ENCODE measurements at regions not wholly inside any gene's neighbourhood (a gene's known extent, or its start where the extent isn't known, plus 50 kb on each side); places are given as distances from the start of the nearest gene placed in this dataset.

DNA sequence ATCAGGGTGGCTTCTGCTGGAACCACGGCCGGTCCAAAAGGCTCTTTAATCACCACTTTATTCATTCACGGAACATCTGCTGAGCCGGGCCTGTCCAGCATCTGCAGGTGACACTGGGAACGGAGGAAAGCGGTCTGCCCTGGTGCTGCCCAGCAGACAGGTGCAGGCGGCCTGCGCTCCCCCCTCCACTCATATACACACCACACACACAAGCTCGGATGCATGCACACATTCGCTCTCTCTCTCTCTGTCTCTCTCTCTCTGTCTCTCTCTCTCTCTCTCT lies 736.9 kb downstream of the BRD1 start:
- TF ChIP-seq, protein P1, sequence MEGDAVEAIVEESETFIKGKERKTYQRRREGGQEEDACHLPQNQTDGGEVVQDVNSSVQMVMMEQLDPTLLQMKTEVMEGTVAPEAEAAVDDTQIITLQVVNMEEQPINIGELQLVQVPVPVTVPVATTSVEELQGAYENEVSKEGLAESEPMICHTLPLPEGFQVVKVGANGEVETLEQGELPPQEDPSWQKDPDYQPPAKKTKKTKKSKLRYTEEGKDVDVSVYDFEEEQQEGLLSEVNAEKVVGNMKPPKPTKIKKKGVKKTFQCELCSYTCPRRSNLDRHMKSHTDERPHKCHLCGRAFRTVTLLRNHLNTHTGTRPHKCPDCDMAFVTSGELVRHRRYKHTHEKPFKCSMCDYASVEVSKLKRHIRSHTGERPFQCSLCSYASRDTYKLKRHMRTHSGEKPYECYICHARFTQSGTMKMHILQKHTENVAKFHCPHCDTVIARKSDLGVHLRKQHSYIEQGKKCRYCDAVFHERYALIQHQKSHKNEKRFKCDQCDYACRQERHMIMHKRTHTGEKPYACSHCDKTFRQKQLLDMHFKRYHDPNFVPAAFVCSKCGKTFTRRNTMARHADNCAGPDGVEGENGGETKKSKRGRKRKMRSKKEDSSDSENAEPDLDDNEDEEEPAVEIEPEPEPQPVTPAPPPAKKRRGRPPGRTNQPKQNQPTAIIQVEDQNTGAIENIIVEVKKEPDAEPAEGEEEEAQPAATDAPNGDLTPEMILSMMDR (IDR thresholded peaks at IDR 0.05; ENCODE audit: low read depth, low read length) = no peak
- DNase-seq (ENCODE audit: extremely low read depth, low read depth) = no peak

DNA sequence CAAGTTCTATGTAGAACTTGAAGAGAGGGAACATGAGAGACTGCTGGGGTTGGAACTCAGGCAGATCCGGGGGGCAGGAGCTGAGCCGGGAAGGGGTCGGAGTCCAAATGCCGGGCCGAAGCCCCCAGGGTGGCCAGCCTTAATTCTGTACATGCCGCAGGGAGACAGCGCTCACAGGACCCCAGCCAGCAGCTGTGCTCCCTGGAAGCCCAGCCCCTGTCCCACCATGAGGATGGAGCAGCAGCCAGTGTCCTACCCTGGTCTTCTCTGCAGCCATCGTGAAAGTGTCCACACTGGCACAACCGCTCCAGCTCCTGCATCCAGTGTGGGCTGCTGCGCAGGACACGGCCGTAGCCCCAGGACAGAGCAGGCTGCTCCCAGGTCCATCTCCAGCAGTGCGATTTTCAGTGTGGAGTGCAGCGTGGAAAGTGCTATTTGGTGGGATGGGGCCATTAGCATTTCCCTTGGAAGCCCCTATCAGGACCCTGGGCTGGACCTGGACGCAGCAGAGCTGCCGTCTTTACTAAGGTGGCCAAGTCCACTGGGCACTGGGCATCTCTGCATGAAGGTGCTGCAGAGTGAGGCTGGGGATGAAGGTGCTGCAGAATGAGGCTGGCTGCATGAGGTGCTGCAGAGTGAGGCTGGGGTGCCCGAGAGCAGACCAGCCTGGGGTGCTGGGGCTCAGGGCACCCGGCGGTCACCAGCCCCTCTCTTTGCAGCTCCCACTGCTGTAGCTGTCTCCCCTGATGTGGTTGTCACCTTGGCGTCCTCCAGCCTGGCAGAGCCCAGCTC lies 737.4 kb downstream of the BRD1 start:
- no peak for DNase-seq (ENCODE audit: extremely low read depth, low read depth)
- TF ChIP-seq, protein P1 (IDR thresholded peaks at IDR 0.05; ENCODE audit: low read depth, low read length) = no peak

DNA sequence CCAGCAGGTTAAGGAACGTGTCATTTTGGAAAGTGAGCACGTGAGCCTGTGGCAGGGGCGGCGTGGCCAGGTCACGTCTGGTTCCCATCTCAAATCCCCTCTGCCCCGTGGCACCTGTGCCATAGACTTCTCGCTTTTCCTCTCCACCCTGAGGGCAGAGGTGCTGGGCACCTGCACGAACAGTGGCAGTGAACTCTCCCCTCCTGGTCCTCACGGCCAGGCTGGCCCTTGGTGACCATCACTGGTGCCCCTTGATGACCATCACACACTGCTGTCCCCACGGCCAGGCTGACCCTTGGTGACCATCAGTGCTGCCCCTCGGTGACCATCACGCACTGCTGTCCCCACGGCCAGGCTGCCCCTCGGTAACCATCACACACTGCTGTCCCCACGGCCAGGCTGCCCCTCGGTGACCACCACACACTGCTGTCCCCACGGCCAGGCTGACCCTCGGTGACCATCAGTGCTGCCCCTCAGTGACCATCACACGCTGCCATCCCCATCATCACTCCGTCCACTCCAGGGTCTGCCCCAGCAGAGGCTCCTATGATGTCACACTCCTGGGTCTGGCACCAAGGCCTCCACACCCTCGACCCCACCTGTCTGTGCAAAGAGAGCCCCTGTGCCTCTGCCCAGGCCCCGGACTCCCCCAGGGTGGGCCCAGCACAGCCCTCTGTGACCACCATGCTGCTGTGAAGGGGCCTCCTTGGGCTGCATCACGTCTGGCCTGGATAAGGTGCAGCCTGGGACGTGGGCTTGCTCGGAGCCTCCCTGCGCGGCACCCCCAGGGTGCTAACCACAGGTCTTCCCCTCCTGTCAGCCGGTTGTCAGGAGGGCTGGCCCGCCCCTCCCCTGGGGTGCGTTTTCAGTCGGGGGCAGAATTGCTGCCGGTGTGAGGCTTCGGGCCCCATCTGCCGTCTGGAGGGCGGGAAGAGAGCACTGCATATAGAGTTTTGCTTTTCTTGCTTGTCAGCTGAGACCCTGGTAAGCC lies 738.6 kb downstream of the BRD1 start:
- TF ChIP-seq, protein P1 (IDR thresholded peaks at IDR 0.05; ENCODE audit: low read depth, low read length) = no peak

DNA sequence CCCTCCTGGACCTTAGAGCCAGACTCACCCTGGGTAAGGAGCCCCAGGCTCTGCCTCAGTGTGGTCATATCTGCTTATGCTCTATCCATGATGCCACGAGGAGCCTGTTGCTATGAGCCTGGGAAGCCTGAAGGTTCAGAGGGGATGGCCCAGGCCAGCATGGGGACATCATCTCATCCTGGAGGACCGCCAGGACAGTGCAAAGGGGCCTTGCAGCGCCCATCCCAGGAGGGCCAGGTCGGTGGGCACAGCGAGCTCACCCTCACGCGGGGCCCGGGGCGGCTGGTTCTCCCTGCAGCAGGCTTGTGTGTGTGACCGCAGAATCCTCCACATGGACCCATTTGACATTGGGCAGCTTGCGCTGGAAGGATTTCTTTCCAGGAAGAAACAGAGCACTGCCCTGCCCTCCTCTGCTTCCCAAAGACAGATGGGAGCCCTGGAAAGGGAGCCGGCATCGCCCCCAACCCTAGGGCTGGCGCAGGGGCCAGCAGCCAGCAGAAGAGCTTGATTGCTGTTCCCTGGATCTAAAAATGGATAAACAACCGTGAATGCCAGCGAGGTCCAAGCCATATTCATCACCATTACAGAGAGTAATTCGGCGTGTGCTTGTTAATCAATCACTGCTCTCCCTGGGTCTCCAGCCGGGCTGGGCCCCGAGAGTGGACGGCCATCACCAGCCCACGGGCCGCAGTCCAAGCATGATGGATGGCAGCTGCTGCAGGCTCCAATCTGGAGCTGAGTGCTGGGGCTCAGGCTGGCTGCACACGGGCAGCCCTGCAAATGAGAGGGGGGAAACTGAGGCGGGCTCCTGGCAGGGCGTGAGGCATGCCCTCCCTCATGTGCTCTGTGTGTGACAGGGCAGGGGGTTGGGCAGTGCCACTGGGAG lies 739.7 kb downstream of the BRD1 start:
- TF ChIP-seq, protein P1 (IDR thresholded peaks at IDR 0.05; ENCODE audit: low read depth, low read length) = no peak
- DNase-seq (ENCODE audit: extremely low read depth, low read depth) = no peak

More for the DNA sequence above, 738.6 kb downstream of the BRD1 start:
- no peak for DNase-seq (ENCODE audit: extremely low read depth, low read depth)

DNA sequence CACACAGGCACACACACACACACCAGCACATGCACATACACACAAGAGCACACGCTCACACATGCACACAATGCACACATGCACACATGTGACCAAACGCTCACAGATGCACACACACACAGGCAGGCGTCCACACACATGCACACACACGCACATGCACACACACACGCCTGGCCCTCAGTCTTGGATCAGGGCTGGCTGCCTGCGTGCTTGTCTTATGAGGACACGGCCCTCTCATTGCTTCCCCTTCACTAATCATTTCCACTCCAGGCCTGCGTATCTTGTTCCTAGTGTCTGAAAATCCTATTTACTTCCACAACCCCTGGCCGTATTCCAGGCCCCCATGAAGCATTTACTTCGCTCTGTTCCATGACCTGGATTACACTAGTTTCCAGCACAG lies 740.5 kb downstream of the BRD1 start:
- TF ChIP-seq, protein P1 (IDR thresholded peaks at IDR 0.05; ENCODE audit: low read depth, low read length) = no peak
- DNase-seq (ENCODE audit: extremely low read depth, low read depth) = no peak

DNA sequence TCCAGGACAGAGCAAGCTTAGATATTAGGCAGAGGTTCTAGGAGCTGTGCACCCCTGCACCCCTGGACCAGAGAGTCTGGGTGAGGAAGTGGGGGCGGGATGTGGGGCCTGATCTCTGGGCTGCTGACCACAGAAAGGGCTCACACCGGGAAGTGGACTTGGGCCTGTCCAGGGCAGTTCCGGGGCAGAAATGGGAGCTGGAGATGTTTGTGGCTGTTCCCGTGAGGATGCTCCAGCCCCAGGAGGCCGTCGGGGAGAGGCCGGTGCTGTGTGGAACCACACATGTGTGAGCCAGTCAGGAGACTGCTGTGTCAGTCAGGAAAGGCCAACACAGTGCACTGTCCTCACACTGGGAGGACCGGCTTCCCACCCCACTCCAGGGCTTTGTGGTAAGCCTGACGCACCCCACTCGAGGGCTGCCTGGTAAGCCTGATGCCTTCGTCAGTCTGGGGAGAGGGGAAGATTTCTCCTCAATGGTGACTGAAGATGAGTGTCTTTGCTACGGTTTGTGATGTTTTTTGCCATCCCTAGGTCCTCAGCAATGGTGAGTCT lies 741.0 kb downstream of the BRD1 start:
- DNase-seq (ENCODE audit: extremely low read depth, low read depth) = no peak
- TF ChIP-seq, protein P1 (IDR thresholded peaks at IDR 0.05; ENCODE audit: low read depth, low read length) = no peak
